ENCODE measurements at regions not wholly inside any gene's neighbourhood (a gene's known extent, or its start where the extent isn't known, plus 50 kb on each side); places are given as distances from the start of the nearest gene placed in this dataset.

DNA sequence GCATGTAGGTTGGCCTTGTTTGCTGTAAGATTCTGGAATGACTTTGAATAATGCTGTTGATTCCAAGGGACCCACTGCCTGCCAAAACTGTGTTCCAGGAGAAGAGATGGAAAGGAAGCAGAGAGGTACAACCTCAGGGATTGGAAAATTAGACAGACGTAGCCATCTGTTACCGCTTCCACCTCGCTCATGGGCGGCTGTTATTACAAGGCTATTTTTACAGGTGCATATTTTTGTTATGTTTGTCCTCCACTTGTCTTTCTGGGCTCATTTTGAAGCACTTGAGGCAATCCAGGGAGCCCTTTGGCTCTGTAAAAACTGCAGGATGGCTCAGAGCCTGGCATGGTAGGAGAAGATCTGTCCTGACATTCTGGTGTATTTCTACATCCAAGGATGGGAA lies 276.4 kb upstream of the TMTC4 start:
- Histone ChIP-seq H3K9me1 (ENCODE audit: control insufficient read depth, insufficient read depth, low read length) (no peaks in the 10 kb centered on the region), H3K9ac (ENCODE audit: insufficient read depth in 1 of 2, low read depth in 2 of 2, low read length in 2 of 2) (no peak overlapping the region), H3K27ac (ENCODE audit: extremely low read depth, low read depth, low read length) (no peak overlapping the region), H3K36me3 (ENCODE audit: control insufficient read depth, insufficient read depth, low read length) (no peaks in the 10 kb centered on the region), H3K4me2 (ENCODE audit: insufficient read depth, low read length) (no peak overlapping the region), H3K27me3 (ENCODE audit: control insufficient read depth in 2 of 2, insufficient read depth in 2 of 2, low read length in 2 of 2) (no peaks in the 10 kb centered on the region), H4K20me1 (replicated peaks; ENCODE audit: control insufficient read depth, insufficient read depth, low read length) (no peaks in the 10 kb centered on the region), H3K4me3 (no peak overlapping the region), H2AFZ (ENCODE audit: low read depth, low read length) (no peak overlapping the region), H3K9me3 (replicated peaks; ENCODE audit: control insufficient read depth, insufficient read depth, low read depth, low read length) (no peaks in the 10 kb centered on the region), H3K4me1 (replicated peaks in 1 of 2; ENCODE audit: control insufficient read depth in 2 of 2, insufficient read depth in 2 of 2, low read length in 2 of 2) (no peaks in the 10 kb centered on the region), H3K79me2 (ENCODE audit: control insufficient read depth, insufficient read depth, low read length) (no peaks in the 10 kb centered on the region)
- DNase-seq (ENCODE audit: extremely low read depth in 1 of 4, low spot score in 3 of 4) (no peak), ATAC-seq (no peak), FAIRE-seq (no peak)
- no TSS peak for BruUV-seq (replicated peaks)
- POLR2A ChIA-PET = no interaction called here
- in situ Hi-C loops (cut with MboI) (no loop called here), intact Hi-C loops (cut with micrococcal nuclease) (no loop called here)
- TF ChIP-seq ATF7 (IDR thresholded peaks at IDR 0.05) = no peak
- TF ChIP-seq EZH2 (IDR thresholded peaks at IDR 0.05; ENCODE audit: borderline replicate concordance, low read depth, low read length) = no peak
- TF ChIP-seq IRF2 (CRISPR knock-in tag; IDR thresholded peaks at IDR 0.05) = no peak
- TF ChIP-seq POLR3G (IDR thresholded peaks at IDR 0.05; ENCODE audit: extremely low read depth, insufficient read length, insufficient replicate concordance) = no peak
- no peak for TF ChIP-seq ZNF830 (CRISPR knock-in tag; IDR thresholded peaks at IDR 0.05)
- no peak for TF ChIP-seq ZFP1 (CRISPR knock-in tag; IDR thresholded peaks at IDR 0.05)
- TF ChIP-seq, protein P1, sequence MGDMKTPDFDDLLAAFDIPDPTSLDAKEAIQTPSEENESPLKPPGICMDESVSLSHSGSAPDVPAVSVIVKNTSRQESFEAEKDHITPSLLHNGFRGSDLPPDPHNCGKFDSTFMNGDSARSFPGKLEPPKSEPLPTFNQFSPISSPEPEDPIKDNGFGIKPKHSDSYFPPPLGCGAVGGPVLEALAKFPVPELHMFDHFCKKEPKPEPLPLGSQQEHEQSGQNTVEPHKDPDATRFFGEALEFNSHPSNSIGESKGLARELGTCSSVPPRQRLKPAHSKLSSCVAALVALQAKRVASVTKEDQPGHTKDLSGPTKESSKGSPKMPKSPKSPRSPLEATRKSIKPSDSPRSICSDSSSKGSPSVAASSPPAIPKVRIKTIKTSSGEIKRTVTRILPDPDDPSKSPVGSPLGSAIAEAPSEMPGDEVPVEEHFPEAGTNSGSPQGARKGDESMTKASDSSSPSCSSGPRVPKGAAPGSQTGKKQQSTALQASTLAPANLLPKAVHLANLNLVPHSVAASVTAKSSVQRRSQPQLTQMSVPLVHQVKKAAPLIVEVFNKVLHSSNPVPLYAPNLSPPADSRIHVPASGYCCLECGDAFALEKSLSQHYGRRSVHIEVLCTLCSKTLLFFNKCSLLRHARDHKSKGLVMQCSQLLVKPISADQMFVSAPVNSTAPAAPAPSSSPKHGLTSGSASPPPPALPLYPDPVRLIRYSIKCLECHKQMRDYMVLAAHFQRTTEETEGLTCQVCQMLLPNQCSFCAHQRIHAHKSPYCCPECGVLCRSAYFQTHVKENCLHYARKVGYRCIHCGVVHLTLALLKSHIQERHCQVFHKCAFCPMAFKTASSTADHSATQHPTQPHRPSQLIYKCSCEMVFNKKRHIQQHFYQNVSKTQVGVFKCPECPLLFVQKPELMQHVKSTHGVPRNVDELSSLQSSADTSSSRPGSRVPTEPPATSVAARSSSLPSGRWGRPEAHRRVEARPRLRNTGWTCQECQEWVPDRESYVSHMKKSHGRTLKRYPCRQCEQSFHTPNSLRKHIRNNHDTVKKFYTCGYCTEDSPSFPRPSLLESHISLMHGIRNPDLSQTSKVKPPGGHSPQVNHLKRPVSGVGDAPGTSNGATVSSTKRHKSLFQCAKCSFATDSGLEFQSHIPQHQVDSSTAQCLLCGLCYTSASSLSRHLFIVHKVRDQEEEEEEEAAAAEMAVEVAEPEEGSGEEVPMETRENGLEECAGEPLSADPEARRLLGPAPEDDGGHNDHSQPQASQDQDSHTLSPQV (IDR thresholded peaks at IDR 0.05) = no peak
- no peak for TF ChIP-seq PCBP2 (IDR thresholded peaks at IDR 0.05; ENCODE audit: low read depth, low read length, poor library complexity, severe bottlenecking)
- no peak for TF ChIP-seq CBX5 (IDR thresholded peaks at IDR 0.05; ENCODE audit: borderline replicate concordance, low read depth)
- TF ChIP-seq, protein P2, sequence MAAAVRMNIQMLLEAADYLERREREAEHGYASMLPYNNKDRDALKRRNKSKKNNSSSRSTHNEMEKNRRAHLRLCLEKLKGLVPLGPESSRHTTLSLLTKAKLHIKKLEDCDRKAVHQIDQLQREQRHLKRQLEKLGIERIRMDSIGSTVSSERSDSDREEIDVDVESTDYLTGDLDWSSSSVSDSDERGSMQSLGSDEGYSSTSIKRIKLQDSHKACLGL (CRISPR knock-in tag; IDR thresholded peaks at IDR 0.05; ENCODE audit: borderline replicate concordance, poor library complexity, severe bottlenecking) = no peak
- CTCF ChIA-PET (ENCODE audit: low intra/inter-chr PET ratio) = no interaction called here
- WGBS (ENCODE audit: insufficient coverage, low coverage, missing lambda C conversion rate) = 3% methylated on average over 4 of the region's 4 CpGs
